ENCODE measurements at regions not wholly inside any gene's neighbourhood (a gene's known extent, or its start where the extent isn't known, plus 50 kb on each side); places are given as distances from the start of the nearest gene placed in this dataset.
A peak's percentile ranks its signal among the peaks of the same experiment; 100 is the strongest.

DNA sequence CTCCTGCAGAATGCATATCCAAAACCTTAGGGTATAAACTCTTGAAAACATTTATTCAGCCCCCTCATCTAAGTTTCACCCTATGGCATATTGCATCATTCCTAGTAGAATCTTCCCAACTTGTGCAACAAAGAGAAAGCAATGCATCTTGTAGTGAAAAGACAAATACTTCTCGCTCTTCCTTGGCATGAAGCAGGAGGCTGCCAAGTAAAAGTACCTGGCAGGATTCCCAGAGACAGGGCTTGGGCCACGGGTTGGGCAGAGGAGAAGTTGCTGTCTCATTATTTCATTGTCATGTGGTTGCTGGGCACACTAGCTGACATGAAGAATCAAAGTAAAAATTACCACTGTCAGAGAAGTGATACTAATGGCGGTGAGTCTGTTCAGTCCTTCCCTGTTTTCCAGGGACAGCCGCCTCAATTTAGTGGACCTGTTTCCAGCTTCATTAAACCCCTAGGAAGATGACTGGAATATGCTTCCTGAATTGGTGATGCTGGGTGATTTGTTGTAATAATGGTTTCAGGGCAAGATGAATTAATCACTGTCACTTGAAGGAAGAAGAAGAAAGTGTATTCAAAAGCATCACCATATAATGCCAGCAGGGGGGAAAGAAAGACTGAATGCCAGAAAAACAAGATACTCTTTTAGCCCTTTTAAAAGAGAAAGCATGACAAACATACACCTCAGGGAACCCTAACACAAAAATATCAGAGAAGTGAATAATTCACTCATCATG, 380.5 kb upstream of the IGFBP7 start:
- no peak for DNase-seq (ENCODE audit: low read depth)

DNA sequence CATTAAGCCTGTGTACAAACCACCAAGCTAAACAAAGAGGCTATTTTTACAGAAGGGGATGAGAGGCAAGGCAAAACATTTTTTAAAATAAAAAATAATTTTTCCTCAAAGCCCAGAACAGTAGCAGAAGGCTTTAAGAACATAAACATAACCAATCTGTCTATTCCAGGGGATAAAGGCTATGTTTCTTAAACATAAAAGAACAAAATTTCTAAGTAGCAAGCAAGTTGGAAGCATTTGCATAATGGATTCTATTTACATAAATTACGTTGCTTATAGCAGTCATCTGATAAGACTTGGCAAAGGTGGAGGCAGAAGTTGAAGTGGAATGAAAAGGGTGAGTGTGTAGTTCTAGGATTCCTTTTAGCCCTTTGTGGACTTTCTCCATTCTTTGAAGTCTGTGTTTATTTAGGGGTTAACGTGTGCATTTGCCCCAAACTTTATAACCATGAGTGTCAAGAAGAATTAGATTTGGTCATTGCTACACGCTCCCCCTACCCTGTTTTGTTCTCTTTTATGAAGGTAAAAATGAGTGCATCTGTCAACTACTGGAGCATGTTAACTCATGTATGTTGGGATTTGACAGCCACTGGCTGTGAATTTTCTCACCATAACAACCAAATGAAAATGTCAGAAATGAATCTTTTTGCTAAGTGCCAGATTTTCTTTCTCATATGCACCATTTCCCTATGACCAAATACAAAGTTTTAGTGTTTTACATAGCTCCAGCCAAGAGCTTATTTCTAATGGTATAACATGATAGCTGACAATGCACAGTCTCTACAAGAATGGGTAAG, 378.4 kb upstream of the IGFBP7 start:
- DNase-seq (ENCODE audit: low read depth) = no peak

DNA sequence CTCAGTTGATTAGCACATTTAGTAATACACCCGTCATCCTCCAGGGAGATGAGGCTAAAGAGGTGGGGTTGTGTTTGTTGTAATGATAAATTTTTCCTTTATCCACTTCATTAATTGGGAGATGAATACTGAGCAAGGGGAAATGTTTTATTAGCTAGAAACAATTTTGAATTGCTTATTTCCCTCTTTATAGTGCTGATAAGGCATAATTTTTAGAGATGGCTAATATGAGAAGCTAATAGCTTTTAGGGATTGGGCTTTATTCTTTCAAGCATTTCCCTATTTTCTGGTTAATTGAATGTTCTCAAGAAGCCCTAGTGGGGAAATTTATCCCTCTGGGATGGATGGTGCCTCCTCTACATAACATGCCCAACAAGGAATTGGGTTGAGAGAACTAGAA, 365.2 kb upstream of the IGFBP7 start:
- no peak for DNase-seq (ENCODE audit: low read depth)

DNA sequence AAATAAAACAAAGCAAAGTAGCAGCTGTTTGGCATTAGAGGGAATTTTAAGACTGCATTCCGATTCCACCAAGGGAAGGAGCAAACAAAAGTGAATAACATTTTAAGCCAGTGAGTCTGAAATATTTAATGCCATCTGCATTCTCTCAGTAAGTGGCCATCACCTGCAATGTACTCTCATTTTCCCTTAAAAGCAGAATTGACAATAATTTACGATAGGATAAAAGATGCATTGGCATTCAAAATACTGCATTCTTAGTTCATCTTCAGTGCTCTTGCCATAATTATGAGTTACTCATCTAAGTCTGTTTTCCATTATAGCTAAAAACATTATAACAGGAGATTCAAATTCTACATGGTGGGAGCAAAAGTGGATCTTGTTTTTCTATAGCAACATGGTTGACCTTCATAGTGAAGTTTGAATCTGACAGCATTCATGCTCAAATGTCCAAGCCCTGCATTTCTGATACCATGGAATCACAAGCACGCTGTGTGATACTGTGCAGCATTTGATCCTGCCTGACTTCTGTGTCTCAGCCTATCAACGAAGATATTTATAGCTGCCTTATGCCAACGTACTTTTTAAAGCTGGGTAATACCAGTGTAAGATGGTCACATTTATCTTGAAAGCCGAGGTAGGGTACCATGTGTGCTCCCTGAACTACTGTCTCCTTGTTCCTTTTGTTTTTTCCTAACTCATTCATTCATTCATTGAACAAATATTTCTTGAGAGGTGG, 355.3 kb upstream of the IGFBP7 start:
- DNase-seq (ENCODE audit: low read depth) = no peak

DNA sequence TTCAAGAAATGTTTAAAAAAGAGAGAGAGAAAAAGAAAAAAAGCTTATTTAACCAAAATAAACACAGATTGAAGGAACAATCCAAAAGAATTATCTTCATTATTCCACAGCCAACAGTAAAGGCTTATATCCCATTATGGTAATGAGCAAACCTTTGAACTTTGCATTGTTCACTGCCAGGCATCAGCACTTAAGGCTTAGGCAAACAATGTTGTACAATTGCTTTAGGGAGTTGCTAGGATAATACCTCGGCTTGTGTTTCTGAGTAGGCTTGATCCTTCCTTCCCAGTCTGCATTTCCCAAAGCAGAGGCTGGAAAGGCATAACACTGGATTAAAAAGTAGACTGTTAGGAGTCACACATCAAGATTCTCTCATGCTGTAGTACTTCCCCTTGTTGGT, 352.7 kb upstream of the IGFBP7 start:
- DNase-seq (ENCODE audit: low read depth) = no peak

DNA sequence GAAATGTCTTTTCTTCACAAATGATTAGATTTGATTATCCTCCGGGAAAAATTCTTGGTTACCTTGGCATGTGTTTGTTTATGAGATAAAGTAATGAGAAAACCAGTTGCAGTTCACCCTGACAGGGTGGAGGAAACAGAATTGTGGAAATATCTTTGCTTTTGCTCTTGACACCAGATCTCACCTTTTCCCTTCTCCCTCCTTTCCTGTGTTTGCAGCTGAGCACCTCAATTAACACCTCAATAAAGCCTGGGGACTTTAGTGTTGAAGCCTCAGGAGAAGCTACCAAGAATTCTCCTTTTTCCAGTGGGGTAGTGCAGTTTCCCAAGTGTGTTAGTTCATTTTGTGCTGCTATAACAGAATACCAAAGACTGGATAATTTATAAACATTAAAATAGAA, 350.8 kb upstream of the IGFBP7 start:
- DNase-seq (ENCODE audit: low read depth) = no peak

DNA sequence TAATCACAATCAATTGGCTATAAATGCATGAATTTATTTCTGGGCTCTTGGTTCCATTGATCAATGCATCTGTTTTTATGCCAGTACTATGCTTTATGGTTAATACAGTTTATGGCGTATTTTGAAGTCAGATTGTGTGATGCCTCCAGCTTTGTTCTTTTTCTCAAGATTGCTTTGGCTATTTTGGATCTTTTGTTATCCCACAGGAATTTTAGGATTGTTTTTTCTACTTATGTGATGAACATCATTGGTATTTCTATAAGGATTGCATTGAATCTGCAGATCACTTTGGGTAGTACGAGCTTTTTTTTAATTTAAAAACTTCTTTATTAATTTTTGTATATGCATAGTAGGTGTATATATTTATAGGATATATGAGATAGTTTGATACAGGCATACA, 338.7 kb upstream of the IGFBP7 start:
- no peak for DNase-seq (ENCODE audit: low read depth)

DNA sequence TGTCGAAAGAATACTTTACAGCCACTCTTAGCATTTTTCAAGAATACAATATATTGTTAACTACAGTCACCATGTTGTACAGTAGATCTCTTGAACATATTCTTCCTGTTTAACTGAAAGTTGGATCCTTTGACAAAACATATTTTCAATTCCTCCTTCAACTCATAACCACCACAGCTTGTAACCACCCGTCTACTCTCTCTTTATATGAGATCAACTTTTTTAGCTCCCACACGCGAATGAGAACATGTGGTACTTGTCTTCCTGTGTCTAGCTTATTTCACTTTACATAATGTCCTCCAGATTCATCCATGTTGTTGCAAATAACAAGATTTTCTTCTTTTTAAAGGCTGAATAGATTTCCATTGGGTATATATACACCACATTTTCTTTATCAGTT, 338.3 kb upstream of the IGFBP7 start:
- no peak for DNase-seq (ENCODE audit: low read depth)

DNA sequence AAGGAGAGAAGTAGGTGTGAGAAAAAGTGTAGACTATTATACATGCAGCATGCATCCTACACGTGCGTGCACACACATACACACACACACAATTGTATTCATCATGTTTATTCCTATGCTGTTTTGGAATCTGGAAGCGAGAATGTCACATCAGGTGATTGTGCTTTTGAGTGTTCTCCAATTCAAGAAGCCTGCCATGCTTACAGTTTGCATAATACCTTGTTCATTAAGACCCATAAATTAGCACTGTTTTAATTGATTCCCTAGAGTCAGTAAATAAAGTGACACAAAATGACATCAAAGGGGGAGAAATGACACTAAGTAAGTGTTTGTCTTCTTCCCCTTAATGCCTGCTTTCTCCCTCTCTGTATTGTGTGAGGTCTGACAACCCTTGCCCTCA, 336.1 kb upstream of the IGFBP7 start:
- no peak for DNase-seq (ENCODE audit: low read depth)

DNA sequence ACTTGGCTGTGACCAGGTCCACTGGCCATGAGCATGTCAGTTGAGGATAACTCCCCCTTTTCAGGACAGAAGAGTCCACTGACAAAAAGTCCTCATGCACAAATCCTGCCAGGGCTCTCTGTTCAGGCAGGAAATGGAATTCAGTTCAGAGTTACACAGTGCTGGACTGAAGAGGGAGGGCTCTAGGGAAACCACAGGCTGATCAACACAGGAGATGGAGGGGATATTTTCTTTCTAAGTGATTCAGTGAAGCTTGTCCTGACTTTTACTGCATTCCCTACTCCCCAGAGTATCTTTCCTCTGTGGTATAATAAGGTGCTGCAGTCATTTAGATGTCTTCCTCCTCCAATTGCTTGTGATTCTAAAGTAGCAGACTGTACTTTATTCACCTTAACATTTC, 335.5 kb upstream of the IGFBP7 start:
- DNase-seq (ENCODE audit: low read depth) = no peak

DNA sequence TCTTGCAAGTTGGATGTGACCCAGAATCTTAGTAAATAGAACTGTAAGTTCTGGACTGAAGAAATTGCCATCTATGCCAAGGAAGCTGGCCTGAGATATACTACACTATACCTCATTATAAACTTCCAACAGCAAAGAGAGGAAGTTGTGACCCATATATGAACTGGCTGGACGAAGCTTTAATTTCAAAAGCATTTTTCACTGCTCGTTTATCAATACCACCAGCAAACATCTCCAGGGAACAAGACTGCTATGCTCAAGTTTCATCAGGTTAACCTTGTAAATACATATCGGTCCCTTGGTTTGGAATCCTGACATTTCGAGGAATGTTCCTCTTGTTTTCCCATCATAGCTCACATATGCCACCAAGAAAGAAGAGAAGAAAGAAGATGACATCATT, 334.5 kb upstream of the IGFBP7 start:
- no peak for DNase-seq (ENCODE audit: low read depth)

DNA sequence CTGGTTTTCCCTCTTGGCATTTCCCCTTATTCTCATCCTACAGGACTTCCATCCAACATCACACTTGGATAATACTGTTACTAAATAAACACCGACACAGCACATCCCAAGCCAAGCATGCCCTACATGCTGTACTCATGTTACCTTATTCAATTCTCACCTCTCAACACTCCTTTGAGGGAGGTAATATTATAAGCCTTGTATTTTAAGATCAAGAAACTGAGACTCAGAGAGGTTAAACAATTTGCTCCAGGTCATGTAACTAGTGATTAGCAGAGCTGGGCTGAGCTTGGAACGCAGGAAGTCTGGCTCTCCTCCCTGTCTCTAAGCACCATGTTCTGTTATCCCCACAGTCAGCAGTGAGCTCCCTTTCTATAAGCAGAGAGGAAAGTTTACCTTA, 333.6 kb upstream of the IGFBP7 start:
- no peak for DNase-seq (ENCODE audit: low read depth)

DNA sequence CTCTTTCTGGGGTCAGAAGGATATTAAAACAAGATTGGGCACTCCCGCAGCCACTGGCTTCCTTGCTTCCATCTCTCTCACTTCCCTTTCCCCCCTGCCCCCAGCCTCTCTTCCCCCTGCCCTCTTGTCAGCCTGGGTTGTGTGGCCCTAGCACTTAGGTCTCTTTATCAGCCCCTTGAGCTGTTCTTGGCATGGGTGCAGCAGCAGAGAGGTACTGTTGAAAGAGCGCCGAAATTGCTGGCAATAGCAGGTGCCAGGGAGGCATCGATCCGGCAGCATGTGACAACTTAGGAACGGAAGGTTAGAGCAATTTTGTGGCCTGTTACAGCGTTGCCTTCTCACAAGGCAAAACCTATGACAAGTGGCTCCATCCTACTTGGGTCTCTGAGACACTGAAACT, 333.1 kb upstream of the IGFBP7 start:
- DNase-seq (ENCODE audit: low read depth) = no peak

DNA sequence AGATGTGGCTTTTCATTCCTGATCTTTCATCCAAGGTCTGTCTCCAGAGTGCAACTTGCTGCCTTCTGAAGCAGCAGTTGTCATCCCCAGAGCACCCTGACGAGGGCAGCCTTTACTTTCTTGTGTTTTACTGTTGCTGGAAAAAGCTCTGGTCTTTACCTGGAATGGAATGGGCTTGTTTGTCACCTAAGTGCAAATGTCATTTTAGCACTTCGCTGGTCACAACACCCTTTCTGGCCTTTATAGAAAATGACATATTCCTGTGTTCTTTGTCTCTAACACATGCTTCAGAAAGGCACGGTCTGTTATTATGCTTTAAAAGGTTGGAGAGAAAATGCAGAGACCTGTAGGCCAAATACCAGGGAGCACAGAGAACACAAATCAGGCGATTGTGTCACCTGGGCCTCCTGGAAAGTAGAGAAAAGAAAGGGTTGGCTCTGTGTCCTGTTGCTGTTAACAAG, 332.7 kb upstream of the IGFBP7 start:
- no peak for DNase-seq (ENCODE audit: low read depth)

DNA sequence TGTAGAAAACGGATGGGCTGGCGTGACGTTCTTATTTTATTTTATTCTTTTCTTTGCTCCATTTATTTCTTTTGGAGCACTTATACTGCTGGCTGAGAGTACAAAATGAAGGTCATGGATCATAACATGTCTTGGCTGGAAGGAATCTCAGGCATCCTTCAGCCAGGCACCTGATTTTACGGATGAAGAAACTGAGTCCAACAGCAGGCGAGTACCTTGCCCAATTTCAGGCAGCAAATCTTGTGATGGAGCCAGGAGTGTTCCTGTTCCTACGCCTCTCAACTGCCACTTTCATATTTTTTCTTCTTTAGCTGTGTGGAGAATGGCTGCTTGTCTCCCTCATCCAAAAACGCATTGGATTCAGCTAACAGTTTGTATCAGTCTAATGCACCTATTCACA, 332.1 kb upstream of the IGFBP7 start:
- DNase-seq (ENCODE audit: low read depth) = no peak

DNA sequence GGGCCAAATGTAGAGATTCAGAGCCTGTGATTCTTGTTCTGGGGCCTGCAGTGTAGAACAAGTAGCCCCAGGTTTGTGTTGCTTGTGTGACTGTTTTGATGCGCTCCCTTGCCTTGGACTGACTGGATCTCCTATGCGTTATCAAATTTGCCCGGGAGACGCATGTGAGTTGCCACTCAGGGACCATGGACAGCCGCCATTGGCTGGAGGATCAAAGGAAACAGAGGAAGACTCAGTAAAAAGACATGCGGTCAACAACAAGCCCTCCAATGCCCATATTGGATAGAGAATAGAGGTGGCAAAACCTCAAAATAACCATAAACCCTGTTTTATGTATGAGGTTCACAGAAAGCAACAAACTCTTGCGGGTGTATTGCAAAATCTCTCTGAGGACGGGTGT, 327.5 kb upstream of the IGFBP7 start:
- DNase-seq (ENCODE audit: low read depth) = no peak

DNA sequence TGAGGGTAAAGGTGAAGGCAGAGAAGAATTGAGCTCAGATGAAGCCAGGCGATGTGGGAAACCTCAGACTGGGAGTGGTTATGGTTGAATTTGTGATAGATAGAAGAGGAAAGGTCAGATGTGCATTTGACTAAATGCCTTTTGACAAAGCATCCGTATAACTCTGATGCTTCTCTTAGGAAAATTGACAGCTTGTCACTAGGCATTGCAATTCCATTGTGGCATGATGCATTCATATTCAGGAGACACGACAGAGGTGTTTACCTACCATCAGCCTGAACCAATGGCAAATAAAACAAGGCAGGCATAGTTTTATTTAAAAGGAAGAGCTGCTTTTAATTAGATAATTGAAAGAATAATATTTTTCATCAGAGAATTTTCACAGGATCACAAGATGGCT, 325.1 kb upstream of the IGFBP7 start:
- DNase-seq (ENCODE audit: low read depth) = no peak

DNA sequence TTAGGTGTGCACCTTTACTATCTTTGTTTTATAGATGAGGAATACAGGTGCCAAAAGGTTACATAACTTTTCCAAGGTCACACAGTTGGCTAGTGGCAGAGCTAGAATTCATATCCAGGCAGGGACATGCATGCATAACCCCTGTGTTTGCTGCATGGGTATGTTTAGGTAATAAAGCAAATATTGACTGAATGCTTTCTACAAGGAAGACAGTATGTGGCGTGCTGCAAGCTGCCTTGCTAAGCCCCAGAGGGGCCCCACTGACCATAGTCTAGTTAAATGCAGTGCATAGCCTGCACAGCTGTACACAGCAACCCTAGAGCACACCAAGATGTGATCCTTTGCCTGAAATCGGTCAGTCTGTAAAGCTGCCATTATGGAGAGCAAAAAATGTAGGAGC, 320.5 kb upstream of the IGFBP7 start:
- no peak for DNase-seq (ENCODE audit: low read depth)

DNA sequence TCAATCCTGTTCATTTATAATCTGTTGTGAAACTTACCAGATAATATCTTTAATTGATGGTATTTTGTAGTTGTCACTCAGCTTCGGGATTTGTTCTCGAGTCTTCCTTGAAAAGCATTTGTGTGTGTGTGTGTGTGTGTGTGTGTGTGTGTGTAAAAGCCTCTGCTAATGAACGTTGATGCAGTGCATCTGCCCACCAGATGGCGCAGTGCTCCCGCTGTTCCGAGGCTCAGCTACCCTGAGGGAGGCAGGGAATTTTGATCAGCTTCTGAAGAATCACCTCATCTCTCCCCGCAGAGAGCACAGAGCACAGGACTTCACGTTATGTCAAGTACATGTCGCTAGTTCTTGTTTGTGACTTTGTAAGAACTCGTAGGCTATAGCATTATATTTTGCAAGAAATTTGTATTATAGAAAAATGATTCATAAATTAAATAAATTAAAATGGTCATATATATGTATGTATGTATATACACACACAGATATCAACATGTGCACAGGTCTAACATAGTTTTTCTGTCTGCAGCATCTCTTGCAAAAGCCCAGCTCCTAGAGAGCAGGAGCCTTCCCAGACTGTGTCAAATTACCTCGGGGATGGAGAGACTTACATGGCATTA, 316.7 kb upstream of the IGFBP7 start:
- DNase-seq (ENCODE audit: low read depth) = peak; percentile 48

DNA sequence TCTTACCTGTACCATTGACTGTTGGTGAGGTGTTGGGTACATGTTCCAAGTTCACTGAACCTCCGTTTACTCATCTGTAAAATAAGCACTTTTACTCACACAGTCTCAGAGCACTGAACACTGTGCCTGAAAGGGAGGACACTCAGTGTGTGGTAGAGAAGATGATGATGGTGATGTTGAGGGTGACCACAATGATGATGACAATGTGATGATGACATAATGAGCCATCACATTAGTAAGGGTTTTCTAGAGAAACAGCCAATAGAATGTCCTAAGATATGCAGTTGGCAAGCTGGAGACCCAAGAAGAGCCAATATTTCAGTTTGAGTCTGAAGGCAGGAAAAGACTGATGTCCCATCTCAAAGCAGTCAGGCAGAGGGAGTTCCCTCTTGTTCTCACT, 315.4 kb upstream of the IGFBP7 start:
- peak; percentile 34 for DNase-seq (ENCODE audit: low read depth)

DNA sequence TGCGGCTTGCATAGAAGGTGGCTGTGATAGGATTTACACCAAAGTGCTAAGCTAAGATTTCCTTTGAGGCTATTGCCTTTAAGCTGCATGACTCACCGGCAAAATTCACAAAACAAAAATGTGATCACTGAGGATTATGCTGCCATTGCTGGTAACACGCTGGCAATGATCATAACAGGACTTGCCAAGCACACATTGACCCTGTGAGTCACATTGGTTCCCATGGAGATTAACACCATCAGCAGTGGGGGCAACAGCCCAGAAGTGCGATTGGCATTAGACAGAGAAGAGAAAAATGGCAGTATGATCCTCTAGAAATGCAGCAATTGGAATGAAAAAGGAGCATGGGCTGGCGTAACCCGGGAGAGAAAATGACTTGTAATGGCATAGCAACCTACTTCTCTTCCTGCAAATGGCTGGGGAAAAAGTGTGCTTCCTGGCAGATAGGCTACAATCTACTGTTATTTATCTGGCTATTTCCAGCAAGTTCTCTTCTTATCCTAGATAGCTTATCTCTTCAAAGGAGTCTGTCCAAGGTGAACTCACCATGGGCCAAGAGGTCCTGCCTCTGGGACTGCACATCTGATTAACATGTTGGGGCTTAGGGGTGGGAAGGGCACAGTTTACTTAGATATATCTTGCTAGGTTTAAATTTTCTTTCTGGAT, 314.2 kb upstream of the IGFBP7 start:
- DNase-seq (ENCODE audit: low read depth) = peak; percentile 89

DNA sequence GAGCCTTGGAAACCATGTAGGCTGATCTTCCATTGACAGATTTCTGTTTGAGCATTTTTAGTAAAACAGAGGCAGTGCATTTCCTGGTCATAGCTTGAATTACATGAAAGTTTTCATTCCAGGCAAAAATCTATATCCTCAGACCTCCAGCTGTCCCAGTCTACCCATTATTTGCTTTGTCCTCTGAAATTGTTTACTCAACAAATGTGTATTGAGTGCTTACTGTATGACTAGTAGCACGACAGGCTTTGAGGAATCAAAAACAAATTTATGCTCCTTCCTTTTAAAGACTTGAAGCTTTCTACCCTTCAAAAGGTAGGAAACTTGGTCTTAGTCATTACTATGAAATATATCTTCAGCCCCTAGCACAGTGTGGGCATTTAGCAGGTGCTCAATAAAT, 307.9 kb upstream of the IGFBP7 start:
- DNase-seq (ENCODE audit: low read depth) = no peak
